Endothelial cell of umbilical vein (primary cell): ENCODE measurements at regions not wholly inside any gene's neighbourhood (a gene's known extent, or its start where the extent isn't known, plus 50 kb on each side); places are given as distances from the start of the nearest gene placed in this dataset.
"Not testable (repeated sequence)": the region's sequence is repeated elsewhere in the genome, so short reads cannot be mapped to it uniquely, and the experiment has no call there.

Source experiments
- BruUV-seq: library from RNA; stranded (reverse); fragments of 400-500 nt; replicated peaks from 2 replicates; lab custom pipeline; 2021; lab: Mats Ljungman, UMichigan
- CTCF ChIA-PET: fragments of 300-600, 350-600 bp; sonication (Branson Sonifier 250); formaldehyde crosslinking; loops from one replicate; lab custom pipeline; 2021; ENCODE audit warnings: antibody characterized with exemption, inconsistent platforms; lab: Charles Lee
- POLR2A ChIA-PET: fragments of 300-600, 350-600 bp; sonication (Branson Sonifier 250); formaldehyde crosslinking; loops from one replicate; lab custom pipeline; 2021; ENCODE audit warnings: antibody characterized with exemption, inconsistent platforms; lab: Charles Lee
- DNase-seq: peaks from one replicate; pipeline ENCODE4 v3.0.0-alpha.2; 2011; ENCODE audit warnings: low read depth, low spot score
- FAIRE-seq: peaks from 2 replicates; lab custom pipeline; 2011; peaks lifted over from hg19 to GRCh38; lab: Jason Lieb, UNC
- H2AFZ ChIP-seq: 2 replicates; pipeline ENCODE4 v1.6.0; 2012; ENCODE audit warnings: low read depth, low read length, control low read depth, inconsistent platforms
- H3K27ac ChIP-seq: 2 replicates; pipeline ENCODE4 v1.5.1; 2011; ENCODE audit warnings: low read depth, mild to moderate bottlenecking, control low read depth, low read length, moderate library complexity; ENCODE audit not compliant: insufficient read depth
- H3K27me3 ChIP-seq, 2 experiments: 2 replicates each; pipeline versions ENCODE4 v1.6.0 to v1.6.1; 2011; ENCODE audit warnings: low read length in 2 of 2, mixed read lengths in 1 of 2; ENCODE audit not compliant: control insufficient read depth in 2 of 2, insufficient read depth in 2 of 2
- H3K36me3 ChIP-seq, 2 experiments: 2 replicates in 1 of 2; 3 replicates in 1 of 2; pipeline ENCODE4 v1.5.1; 2011; ENCODE audit warnings: low read length in 2 of 2, mild to moderate bottlenecking in 1 of 2, moderate library complexity in 1 of 2; ENCODE audit not compliant: control insufficient read depth in 2 of 2, insufficient read depth in 2 of 2; ENCODE audit errors: extremely low read depth in 1 of 2
- H3K4me1 ChIP-seq: 3 replicates; pipeline ENCODE4 v1.5.1; 2011; ENCODE audit warnings: mild to moderate bottlenecking, low read length; ENCODE audit not compliant: control insufficient read depth, insufficient read depth; ENCODE audit errors: extremely low read depth
- H3K4me2 ChIP-seq: 2 replicates; pipeline ENCODE4 v1.6.1; 2011; ENCODE audit warnings: low read length, control low read depth, mixed read lengths; ENCODE audit not compliant: insufficient read depth
- H3K4me3 ChIP-seq, 3 experiments: fragments of 200-600 bp in 1 of 3; sonication (generic), shearing (Covaris generic) in 1 of 3; replicated peaks in 1 of 3; 2 replicates each; pipeline ENCODE4 v1.5.1; 2011 to 2016; ENCODE audit warnings: control low read depth in 3 of 3, low read length in 3 of 3, mild to moderate bottlenecking in 2 of 3, inconsistent platforms in 1 of 3, low read depth in 1 of 3, moderate library complexity in 1 of 3; ENCODE audit not compliant: insufficient read depth in 1 of 3
- H3K79me2 ChIP-seq: 2 replicates; pipeline ENCODE4 v1.6.0; 2012; ENCODE audit warnings: low read length, inconsistent platforms; ENCODE audit not compliant: control insufficient read depth, insufficient read depth
- H3K9ac ChIP-seq: replicated peaks from 2 replicates; pipeline ENCODE3; 2011; ENCODE audit warnings: low read length, control low read depth; ENCODE audit not compliant: insufficient read depth; ENCODE audit errors: extremely low read depth
- H3K9me1 ChIP-seq: replicated peaks from 3 replicates; pipeline ENCODE4 v1.6.0; 2011; ENCODE audit warnings: mild to moderate bottlenecking, low read length; ENCODE audit not compliant: control insufficient read depth, insufficient read depth; ENCODE audit errors: extremely low read depth
- H3K9me3 ChIP-seq: replicated peaks from 2 replicates; pipeline ENCODE4 v1.5.1; 2012; ENCODE audit warnings: low read length, inconsistent platforms; ENCODE audit not compliant: control insufficient read depth, insufficient read depth
- H4K20me1 ChIP-seq: replicated peaks from 2 replicates; pipeline ENCODE3; 2011; ENCODE audit warnings: mild to moderate bottlenecking, low read length; ENCODE audit not compliant: control insufficient read depth, insufficient read depth; ENCODE audit errors: extremely low read depth
- CTCF ChIP-seq, 2 donors: IDR thresholded peaks; 1 replicate in 1 of 2; 2 replicates in 1 of 2; pipeline ENCODE4 v1.5.1; 2011; ENCODE audit warnings: low read length in 2 of 2, mild to moderate bottlenecking in 2 of 2, moderate library complexity in 2 of 2, control low read depth in 1 of 2, inconsistent platforms in 1 of 2, low read depth in 1 of 2; ENCODE audit not compliant: insufficient read depth in 1 of 2; ENCODE audit errors: extremely low read depth in 1 of 2
- EZH2 ChIP-seq: IDR thresholded peaks from 2 replicates; pipeline ENCODE4 v1.6.1; 2012; ENCODE audit warnings: borderline replicate concordance, low read depth, mild to moderate bottlenecking, moderate library complexity, low read length, inconsistent platforms; ENCODE audit not compliant: severe bottlenecking
- FOS ChIP-seq: IDR thresholded peaks from 2 replicates; pipeline ENCODE4 v1.6.1; 2011; ENCODE audit warnings: mild to moderate bottlenecking, low read length, moderate library complexity, borderline replicate concordance; ENCODE audit not compliant: insufficient read depth
- GATA2 ChIP-seq: IDR thresholded peaks from 2 replicates; pipeline ENCODE4 v1.7.0; 2011; ENCODE audit warnings: low read depth, mild to moderate bottlenecking, moderate library complexity, mixed read lengths, low read length; ENCODE audit not compliant: insufficient read length, insufficient read depth
- JUN ChIP-seq: IDR thresholded peaks from 2 replicates; pipeline ENCODE4 v1.6.1; 2011; ENCODE audit warnings: borderline replicate concordance, low read depth; ENCODE audit not compliant: insufficient read length, insufficient read depth
- MAX ChIP-seq: IDR thresholded peaks from 2 replicates; pipeline ENCODE4 v1.6.1; 2011; ENCODE audit not compliant: insufficient read depth, insufficient read length
- MYC ChIP-seq: IDR thresholded peaks from one replicate; pipeline ENCODE4 v1.6.1; 2011; ENCODE audit warnings: mild to moderate bottlenecking, low read depth, low read length
- POLR2A ChIP-seq: IDR thresholded peaks from 2 replicates; pipeline ENCODE4 v1.6.1; 2012; ENCODE audit warnings: low read depth, mild to moderate bottlenecking, control low read depth, low read length
- POLR2AphosphoS5 ChIP-seq: IDR thresholded peaks from 2 replicates; pipeline ENCODE4 v1.6.1; 2012; ENCODE audit warnings: low read depth, mild to moderate bottlenecking, control low read depth, low read length, moderate library complexity; ENCODE audit not compliant: insufficient read depth
- dilution Hi-C: fragments of 300-500 bp; cut with MboI; formaldehyde crosslinking; loops from one replicate; pipeline ENCODE4 v1.15.0; 2019; ENCODE audit warnings: low sequenced_read_pairs; ENCODE audit not compliant: extremely low pct_ligation_motif_present
- intact Hi-C: fragments of 100-400 bp; cut with micrococcal nuclease; formaldehyde crosslinking; loops from one replicate; pipeline ENCODE4 v1.10.0; 2022

GRCh38 chr10:64196638-64197315 is 675.6 kb downstream of the REEP3 start:
- no TSS peak for BruUV-seq
- H3K27me3 ChIP-seq = no peaks in the 10 kb centered on the region
- no peak overlapping the region for H2AFZ ChIP-seq
- H4K20me1 ChIP-seq = no peaks in the 10 kb centered on the region
- no peak for TF ChIP-seq MAX
- no peak for TF ChIP-seq EZH2
- no peak for TF ChIP-seq MYC
- no peak for TF ChIP-seq GATA2
- TF ChIP-seq JUN = no peak
- H3K4me1 ChIP-seq = no peaks in the 10 kb centered on the region
- H3K9ac ChIP-seq = no peak overlapping the region
- CTCF ChIA-PET = no interaction called here
- FAIRE-seq (no peak), DNase-seq (no peak)
- H3K9me3 ChIP-seq = no peaks in the 10 kb centered on the region
- POLR2A ChIA-PET = no interaction called here
- H3K27ac ChIP-seq = no peak overlapping the region
- no peaks in the 10 kb centered on the region for H3K79me2 ChIP-seq
- no peak overlapping the region for H3K4me2 ChIP-seq
- no peaks in the 10 kb centered on the region for H3K9me1 ChIP-seq
- no peaks in the 10 kb centered on the region for H3K36me3 ChIP-seq
- no peak overlapping the region for H3K4me3 ChIP-seq
- dilution Hi-C loops = no loop called here
- intact Hi-C loops = no loop called here

DNA sequence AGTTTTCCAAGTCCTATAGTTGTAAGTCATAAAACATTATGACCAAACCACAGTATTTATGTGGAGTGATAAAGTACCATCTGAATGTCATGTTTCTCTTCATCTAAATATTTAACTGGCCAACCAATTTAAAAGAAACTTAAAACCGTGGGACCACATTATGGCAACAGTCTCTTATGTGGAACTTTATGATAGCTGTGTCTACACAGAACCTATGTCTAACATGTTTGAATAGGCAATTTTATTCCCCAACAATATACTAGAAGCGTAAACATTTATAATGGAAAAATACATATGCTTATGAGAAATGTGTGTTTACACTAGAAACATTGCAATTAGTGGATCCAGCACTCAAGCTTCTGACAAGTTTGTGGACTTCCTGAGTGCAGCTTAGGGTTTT is 680.7 kb downstream of the REEP3 start:
- CTCF ChIA-PET = no interaction called here
- Histone ChIP-seq H3K36me3 (no peaks in the 10 kb centered on the region), H3K4me1 (no peaks in the 10 kb centered on the region), H3K27me3 (no peaks in the 10 kb centered on the region), H2AFZ (no peak overlapping the region), H3K79me2 (no peaks in the 10 kb centered on the region), H3K9ac (no peak overlapping the region), H3K9me3 (no peaks in the 10 kb centered on the region), H3K27ac (no peak overlapping the region), H3K4me2 (no peak overlapping the region), H3K9me1 (no peaks in the 10 kb centered on the region), H3K4me3 (no peak overlapping the region), H4K20me1 (no peaks in the 10 kb centered on the region)
- intact Hi-C loops = no loop called here
- DNase-seq = no peak
- no peak for TF ChIP-seq POLR2A
- TF ChIP-seq POLR2AphosphoS5 = no peak
- no peak for TF ChIP-seq JUN
- TF ChIP-seq FOS = no peak
- TF ChIP-seq EZH2 = no peak
- no peak for TF ChIP-seq MAX
- TF ChIP-seq GATA2 = no peak
- TF ChIP-seq MYC = no peak
- TF ChIP-seq CTCF (IDR thresholded peaks at IDR 0.05; ENCODE audit: extremely low read depth in 1 of 2, insufficient read depth in 1 of 2, low read depth in 1 of 2, low read length in 2 of 2) = no peak
- BruUV-seq = no TSS peak
- POLR2A ChIA-PET = no interaction called here
- dilution Hi-C loops = no loop called here
- no peak for FAIRE-seq

GRCh38 chr10:64204504-64204903 is 683.3 kb downstream of the REEP3 start:
- H3K4me1 ChIP-seq, H3K9me3 ChIP-seq, H3K27ac ChIP-seq, FAIRE-seq, H3K27me3 ChIP-seq, dilution Hi-C loops, H2AFZ ChIP-seq, H3K79me2 ChIP-seq, intact Hi-C loops, H3K36me3 ChIP-seq, POLR2A ChIA-PET, H3K9ac ChIP-seq, DNase-seq, H3K4me3 ChIP-seq, CTCF ChIA-PET, H3K9me1 ChIP-seq, BruUV-seq, H3K4me2 ChIP-seq, H4K20me1 ChIP-seq: not testable (repeated sequence)
